Activated CD4-positive, alpha-beta memory T cell treated with anti-CD3 and anti-CD28 coated beads for 36 hours (primary cell): ENCODE measurements at regions not wholly inside any gene's neighbourhood (a gene's known extent, or its start where the extent isn't known, plus 50 kb on each side); places are given as distances from the start of the nearest gene placed in this dataset.
"Not testable (repeated sequence)": the region's sequence is repeated elsewhere in the genome, so short reads cannot be mapped to it uniquely, and the experiment has no call there.

Experiments used
- CTCF ChIA-PET: fragments of 350-600 bp; sonication (Branson Sonifier 250); formaldehyde crosslinking; loops from one replicate; lab custom pipeline; 2021; ENCODE audit warnings: antibody characterized with exemption, inconsistent platforms; lab: Charles Lee
- POLR2A ChIA-PET: fragments of 350-600 bp; sonication (Branson Sonifier 250); formaldehyde crosslinking; loops from one replicate; lab custom pipeline; 2021; ENCODE audit warnings: antibody characterized with exemption; lab: Charles Lee
- DNase-seq: peaks from one replicate; pipeline ENCODE4 v3.0.0-alpha.2; 2020
- H3K27ac Mint-ChIP-seq: one replicate; pipeline ENCODE4 v1.8.0; 2021; ENCODE audit warnings: mixed read lengths
- H3K27me3 Mint-ChIP-seq: one replicate; pipeline ENCODE4 v1.8.0; 2021; ENCODE audit warnings: mixed read lengths
- H3K36me3 Mint-ChIP-seq: one replicate; pipeline ENCODE4 v1.8.0; 2021; ENCODE audit warnings: mixed read lengths
- H3K4me1 Mint-ChIP-seq: one replicate; pipeline ENCODE4 v1.8.0; 2021; ENCODE audit warnings: low read depth, mixed read lengths
- H3K4me3 Mint-ChIP-seq: one replicate; pipeline ENCODE4 v1.8.0; 2021; ENCODE audit warnings: mild to moderate bottlenecking, mixed read lengths
- H3K9me3 Mint-ChIP-seq: one replicate; pipeline ENCODE4 v1.8.0; 2021; ENCODE audit warnings: mixed read lengths
- intact Hi-C: fragments of 100-400 bp; cut with micrococcal nuclease; formaldehyde crosslinking; loops from one replicate; pipeline ENCODE4 v1.15.1; 2023

- Mint-ChIP-seq H3K27ac (no peak overlapping the region), H3K27me3 (peaks cover 10% of the 10 kb centered on the region), H3K4me1 (no peaks in the 10 kb centered on the region), H3K9me3 (no peaks in the 10 kb centered on the region), H3K4me3 (no peak overlapping the region), H3K36me3 (no peaks in the 10 kb centered on the region)
- intact Hi-C loops, result no loop called here
- DNase-seq, result no peak
- ChIA-PET CTCF (no interaction called here), POLR2A (no interaction called here)
These were observed 63.1 kb downstream of the MATN1 start for GRCh38 chr1:30660241-30660640.

- Mint-ChIP-seq H3K27me3 (peaks cover 10% of the 10 kb centered on the region), H3K9me3 (no peaks in the 10 kb centered on the region), H3K4me1 (no peaks in the 10 kb centered on the region), H3K27ac (no peak overlapping the region), H3K4me3 (no peak overlapping the region), H3K36me3 (no peaks in the 10 kb centered on the region)
- ChIA-PET POLR2A (no interaction called here), CTCF (no interaction called here)
- intact Hi-C loops, result loop anchor here (5.0 kb wide), 1 partner anchor 1107 kb away; no protein-coding TSS in a partner anchor
- no peak for DNase-seq
These were observed 63.7 kb downstream of the MATN1 start for GRCh38 chr1:30659702-30660101.

GRCh38 chr1:30658375-30658774 lies 65.0 kb downstream of the MATN1 start:
- POLR2A ChIA-PET, H3K27ac Mint-ChIP-seq, H3K27me3 Mint-ChIP-seq, CTCF ChIA-PET, H3K9me3 Mint-ChIP-seq, H3K4me3 Mint-ChIP-seq, H3K4me1 Mint-ChIP-seq, H3K36me3 Mint-ChIP-seq, DNase-seq: not testable (repeated sequence)
- intact Hi-C loops, result loop anchor here (5.0 kb wide), 1 partner anchor 1106 kb away; no protein-coding TSS in a partner anchor

- ChIA-PET POLR2A (no interaction called here), CTCF (no interaction called here)
- intact Hi-C loops, result loop anchor here (5.0 kb wide), 1 partner anchor 1106 kb away; no protein-coding TSS in a partner anchor
- Mint-ChIP-seq H3K4me3 (no peak overlapping the region), H3K27ac (no peak overlapping the region), H3K27me3 (peaks cover 12% of the 10 kb centered on the region), H3K9me3 (no peaks in the 10 kb centered on the region), H3K4me1 (no peaks in the 10 kb centered on the region), H3K36me3 (no peaks in the 10 kb centered on the region)
- DNase-seq, result no peak
These were observed 65.4 kb downstream of the MATN1 start for GRCh38 chr1:30658014-30658336.

- Mint-ChIP-seq H3K27ac (no peak overlapping the region), H3K27me3 (peaks cover 14% of the 10 kb centered on the region), H3K36me3 (no peaks in the 10 kb centered on the region), H3K9me3 (no peaks in the 10 kb centered on the region), H3K4me3 (no peak overlapping the region), H3K4me1 (no peaks in the 10 kb centered on the region)
- ChIA-PET POLR2A (no interaction called here), CTCF (no interaction called here)
- intact Hi-C loops, result loop anchor here (5.0 kb wide), 1 partner anchor 1105 kb away; no protein-coding TSS in a partner anchor
- DNase-seq, result no peak
These were observed 66.0 kb downstream of the MATN1 start for GRCh38 chr1:30657131-30658013.

GRCh38 chr1:30656171-30656940 lies 67.0 kb downstream of the MATN1 start:
- Mint-ChIP-seq H3K4me3 (no peak overlapping the region), H3K36me3 (no peaks in the 10 kb centered on the region), H3K9me3 (no peaks in the 10 kb centered on the region), H3K27me3 (peaks cover 17% of the 10 kb centered on the region), H3K27ac (no peak overlapping the region), H3K4me1 (no peaks in the 10 kb centered on the region)
- ChIA-PET CTCF (no interaction called here), POLR2A (no interaction called here)
- intact Hi-C loops, result loop anchor here (5.0 kb wide), 1 partner anchor 1104 kb away; no protein-coding TSS in a partner anchor
- DNase-seq, result no peak

GRCh38 chr1:30655672-30656071 lies 67.7 kb downstream of the MATN1 start:
- peaks cover 17% of the 10 kb centered on the region for H3K27me3 Mint-ChIP-seq
- no peaks in the 10 kb centered on the region for H3K36me3 Mint-ChIP-seq
- no peaks in the 10 kb centered on the region for H3K9me3 Mint-ChIP-seq
- no peak for DNase-seq
- H3K4me3 Mint-ChIP-seq, result no peak overlapping the region
- intact Hi-C loops, result loop anchor here (5.0 kb wide), 1 partner anchor 1103 kb away; no protein-coding TSS in a partner anchor
- no peaks in the 10 kb centered on the region for H3K4me1 Mint-ChIP-seq
- CTCF ChIA-PET, result no interaction called here
- no peak overlapping the region for H3K27ac Mint-ChIP-seq
- POLR2A ChIA-PET, result no interaction called here

- DNase-seq, result no peak
- no peak overlapping the region for H3K4me3 Mint-ChIP-seq
- no peaks in the 10 kb centered on the region for H3K36me3 Mint-ChIP-seq
- H3K27me3 Mint-ChIP-seq, result peaks cover 19% of the 10 kb centered on the region
- no peak overlapping the region for H3K27ac Mint-ChIP-seq
- intact Hi-C loops, result no loop called here
- ChIA-PET POLR2A (no interaction called here), CTCF (no interaction called here)
- peaks cover 5% of the 10 kb centered on the region for H3K4me1 Mint-ChIP-seq
- H3K9me3 Mint-ChIP-seq, result no peaks in the 10 kb centered on the region
These were observed 69.2 kb downstream of the MATN1 start for GRCh38 chr1:30654188-30654587.

- no peak overlapping the region for H3K4me3 Mint-ChIP-seq
- H3K4me1 Mint-ChIP-seq, result peaks cover 5% of the 10 kb centered on the region
- H3K27me3 Mint-ChIP-seq, result peaks cover 19% of the 10 kb centered on the region
- intact Hi-C loops, result no loop called here
- DNase-seq, result no peak
- no peaks in the 10 kb centered on the region for H3K9me3 Mint-ChIP-seq
- no peak overlapping the region for H3K27ac Mint-ChIP-seq
- no peaks in the 10 kb centered on the region for H3K36me3 Mint-ChIP-seq
- ChIA-PET POLR2A (no interaction called here), CTCF (no interaction called here)
These were observed 71.1 kb downstream of the MATN1 start for GRCh38 chr1:30652152-30652841.

GRCh38 chr1:30651395-30651794 lies 72.0 kb downstream of the MATN1 start:
- peaks cover 22% of the 10 kb centered on the region for H3K27me3 Mint-ChIP-seq
- H3K9me3 Mint-ChIP-seq, H3K27ac Mint-ChIP-seq: not testable (repeated sequence)

GRCh38 chr1:30650968-30651320 lies 72.4 kb downstream of the MATN1 start:
- Mint-ChIP-seq H3K27ac (no peak overlapping the region), H3K4me3 (no peak overlapping the region), H3K4me1 (peaks cover 5% of the 10 kb centered on the region), H3K36me3 (no peaks in the 10 kb centered on the region), H3K9me3 (no peaks in the 10 kb centered on the region), H3K27me3 (peaks cover 26% of the 10 kb centered on the region)
- intact Hi-C loops, result no loop called here
- ChIA-PET POLR2A (no interaction called here), CTCF (no interaction called here)
- no peak for DNase-seq

More at GRCh38 chr1:30651395-30651794, 72.0 kb downstream of the MATN1 start:
- POLR2A ChIA-PET, DNase-seq, intact Hi-C loops, H3K4me3 Mint-ChIP-seq, CTCF ChIA-PET, H3K4me1 Mint-ChIP-seq, H3K36me3 Mint-ChIP-seq: not testable (repeated sequence)
